ENCODE measurements at regions not wholly inside any gene's neighbourhood (a gene's known extent, or its start where the extent isn't known, plus 50 kb on each side); places are given as distances from the start of the nearest gene placed in this dataset.
A peak's percentile ranks its signal among the peaks of the same experiment; 100 is the strongest.
"Not testable (repeated sequence)": the region's sequence is repeated elsewhere in the genome, so short reads cannot be mapped to it uniquely, and the experiment has no call there.

GRCh38 chrX:39245024-39245423, 443.8 kb downstream of the MID1IP1 start:
- no peaks in the 10 kb centered on the region for H3K9me3 Mint-ChIP-seq
- H3K4me1 Mint-ChIP-seq, result no peaks in the 10 kb centered on the region
- H3K36me3 Mint-ChIP-seq (ENCODE audit: low read depth), result no peaks in the 10 kb centered on the region
- H3K27me3 Mint-ChIP-seq, result no peaks in the 10 kb centered on the region
- H3K27ac Mint-ChIP-seq, result no peak overlapping the region
- ATAC-seq (replicated peaks), result no peak
- no peak overlapping the region for H3K4me3 Mint-ChIP-seq

DNA sequence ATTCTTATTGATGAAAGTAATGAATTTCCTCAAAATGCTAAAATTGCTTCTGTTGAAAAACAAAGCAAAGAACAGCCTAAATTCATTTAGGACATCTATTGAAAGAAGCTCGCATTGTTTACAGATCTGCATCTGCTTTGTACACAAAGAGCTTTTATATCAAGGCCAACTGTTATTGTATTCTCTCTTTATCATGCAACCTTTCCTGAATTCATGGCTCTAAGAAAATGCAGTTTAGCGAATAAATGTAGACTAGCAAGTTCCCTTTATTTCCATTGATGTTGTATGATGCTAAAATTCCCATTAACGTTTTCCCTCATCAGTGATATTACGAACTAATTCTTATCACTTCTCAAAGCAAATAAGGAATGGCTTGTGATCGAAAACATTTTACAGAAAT, 446.3 kb downstream of the MID1IP1 start:
- Mint-ChIP-seq H3K4me3 (no peak overlapping the region), H3K27me3 (no peaks in the 10 kb centered on the region), H3K9me3 (no peaks in the 10 kb centered on the region), H3K4me1 (peaks cover 4% of the 10 kb centered on the region), H3K27ac (no peak overlapping the region), H3K36me3 (ENCODE audit: low read depth) (no peaks in the 10 kb centered on the region)
- ATAC-seq (replicated peaks), result no peak

DNA sequence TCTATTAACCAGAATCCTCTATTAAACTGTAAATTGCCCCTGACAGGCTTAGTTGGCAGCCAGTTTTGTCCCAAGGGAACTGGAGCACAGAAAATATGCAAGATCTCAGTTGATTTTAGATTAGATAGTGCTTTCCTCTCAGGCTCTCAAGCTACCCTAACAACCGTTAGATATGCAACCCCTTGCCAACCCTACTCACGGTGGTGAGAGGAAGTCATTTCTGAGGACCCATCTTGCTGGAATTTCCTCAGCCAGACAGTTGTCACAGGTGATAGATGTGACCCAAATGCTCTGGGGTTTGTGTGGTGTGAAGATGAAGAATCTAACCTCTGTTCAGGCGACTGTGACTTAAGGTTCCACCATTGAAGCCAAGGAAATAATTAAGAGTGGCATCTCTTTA, 447.1 kb downstream of the MID1IP1 start:
- Mint-ChIP-seq H3K27ac (no peak overlapping the region), H3K9me3 (peaks cover 2% of the 10 kb centered on the region), H3K27me3 (no peaks in the 10 kb centered on the region), H3K4me1 (peaks cover 8% of the 10 kb centered on the region), H3K36me3 (ENCODE audit: low read depth) (no peaks in the 10 kb centered on the region), H3K4me3 (no peak overlapping the region)
- no peak for ATAC-seq (replicated peaks)

- H3K4me1 Mint-ChIP-seq, result peaks cover 14% of the 10 kb centered on the region
- H3K4me3 Mint-ChIP-seq, result no peak overlapping the region
- no peaks in the 10 kb centered on the region for H3K27me3 Mint-ChIP-seq
- peak; percentile 45 for ATAC-seq (replicated peaks)
- no peak overlapping the region for H3K27ac Mint-ChIP-seq
- H3K36me3 Mint-ChIP-seq (ENCODE audit: low read depth), result no peaks in the 10 kb centered on the region
- H3K9me3 Mint-ChIP-seq, result peaks cover 4% of the 10 kb centered on the region
Measured at GRCh38 chrX:39249999-39250398, 448.7 kb downstream of the MID1IP1 start.

GRCh38 chrX:39251995-39252394, 450.7 kb downstream of the MID1IP1 start:
- Mint-ChIP-seq H3K4me3 (no peak overlapping the region), H3K27ac (peak overlapping the region; percentile 58), H3K4me1 (peaks cover 14% of the 10 kb centered on the region), H3K27me3 (no peaks in the 10 kb centered on the region), H3K36me3 (ENCODE audit: low read depth) (no peaks in the 10 kb centered on the region), H3K9me3 (peaks cover 4% of the 10 kb centered on the region)
- ATAC-seq (replicated peaks), result no peak

DNA sequence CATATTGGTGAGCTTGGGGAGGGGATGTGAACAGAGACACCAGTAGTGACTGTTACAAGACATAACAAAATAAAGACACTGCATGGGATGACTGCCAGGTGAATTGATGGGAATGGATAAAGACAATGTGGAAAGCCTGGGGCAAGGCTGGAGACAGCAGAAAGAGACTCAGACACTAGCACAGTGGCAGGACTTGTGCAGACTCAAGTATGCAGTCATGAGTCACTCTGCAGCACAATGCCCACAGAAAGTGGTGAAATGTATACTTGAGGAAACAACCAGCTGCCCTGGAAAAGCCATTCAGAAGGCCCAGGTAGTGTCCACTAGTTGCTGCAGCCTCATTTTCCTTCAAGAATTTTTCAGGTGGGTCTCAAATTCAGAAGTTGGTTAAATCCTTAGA, 452.3 kb downstream of the MID1IP1 start:
- Mint-ChIP-seq H3K4me3 (no peak overlapping the region), H3K27ac (peak overlapping the region; percentile 17), H3K36me3 (ENCODE audit: low read depth) (no peaks in the 10 kb centered on the region), H3K4me1 (peaks cover 14% of the 10 kb centered on the region), H3K9me3 (peaks cover 4% of the 10 kb centered on the region), H3K27me3 (no peaks in the 10 kb centered on the region)
- peak; percentile 71 for ATAC-seq (replicated peaks)

GRCh38 chrX:39258331-39258730, 457.1 kb downstream of the MID1IP1 start:
- Mint-ChIP-seq H3K4me3 (no peak overlapping the region), H3K27me3 (no peaks in the 10 kb centered on the region), H3K27ac (no peak overlapping the region), H3K9me3 (peaks cover 1% of the 10 kb centered on the region), H3K4me1 (peaks cover 16% of the 10 kb centered on the region), H3K36me3 (ENCODE audit: low read depth) (no peaks in the 10 kb centered on the region)
- no peak for ATAC-seq (replicated peaks)

GRCh38 chrX:39260965-39261364, 459.7 kb downstream of the MID1IP1 start:
- H3K27ac Mint-ChIP-seq, result peak overlapping the region; percentile 73
- peaks cover 19% of the 10 kb centered on the region for H3K4me1 Mint-ChIP-seq
- H3K9me3 Mint-ChIP-seq, result no peaks in the 10 kb centered on the region
- ATAC-seq (replicated peaks), result peak; percentile 61
- H3K27me3 Mint-ChIP-seq, result no peaks in the 10 kb centered on the region
- no peak overlapping the region for H3K4me3 Mint-ChIP-seq
- no peaks in the 10 kb centered on the region for H3K36me3 Mint-ChIP-seq (ENCODE audit: low read depth)

DNA sequence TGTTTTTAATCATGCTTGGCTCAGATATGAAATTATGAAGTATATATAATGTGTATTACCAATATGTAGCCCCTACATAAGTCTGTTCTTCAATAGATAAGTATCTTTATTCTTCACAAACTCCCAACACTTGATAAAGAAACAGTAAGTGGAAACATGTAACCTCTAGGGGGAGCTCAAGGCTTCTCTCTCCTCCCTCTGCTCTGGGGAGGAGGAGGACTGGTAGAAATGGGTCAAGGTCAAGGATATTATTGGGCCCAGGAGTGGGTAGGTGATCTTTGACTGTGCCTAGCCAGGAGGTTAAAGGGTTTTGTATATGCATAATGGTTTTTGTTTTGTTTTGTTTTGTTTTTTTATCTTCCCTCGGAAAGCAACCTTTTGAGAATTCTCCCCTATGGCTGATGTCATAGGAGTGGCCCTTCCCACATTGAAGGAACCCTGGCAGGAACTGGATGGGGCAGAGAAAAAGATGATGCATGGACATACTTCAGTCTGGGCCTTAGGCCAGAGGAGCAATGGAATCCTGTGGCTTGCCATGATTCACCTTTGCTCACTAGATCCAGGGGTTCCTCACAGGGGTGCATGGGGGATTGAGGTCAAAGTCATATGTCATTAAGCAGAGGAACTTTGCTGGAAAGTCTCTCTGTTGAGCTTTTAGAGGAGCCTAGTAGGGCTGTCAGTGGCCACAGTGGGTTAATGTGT, 460.3 kb downstream of the MID1IP1 start:
- H3K4me3 Mint-ChIP-seq, result peak overlapping the region; percentile 41
- H3K4me1 Mint-ChIP-seq, result peaks cover 22% of the 10 kb centered on the region
- H3K27me3 Mint-ChIP-seq, result no peaks in the 10 kb centered on the region
- peak; percentile 63 for ATAC-seq (replicated peaks)
- H3K36me3 Mint-ChIP-seq (ENCODE audit: low read depth), result no peaks in the 10 kb centered on the region
- peak overlapping the region; percentile 73 for H3K27ac Mint-ChIP-seq
- no peaks in the 10 kb centered on the region for H3K9me3 Mint-ChIP-seq

DNA sequence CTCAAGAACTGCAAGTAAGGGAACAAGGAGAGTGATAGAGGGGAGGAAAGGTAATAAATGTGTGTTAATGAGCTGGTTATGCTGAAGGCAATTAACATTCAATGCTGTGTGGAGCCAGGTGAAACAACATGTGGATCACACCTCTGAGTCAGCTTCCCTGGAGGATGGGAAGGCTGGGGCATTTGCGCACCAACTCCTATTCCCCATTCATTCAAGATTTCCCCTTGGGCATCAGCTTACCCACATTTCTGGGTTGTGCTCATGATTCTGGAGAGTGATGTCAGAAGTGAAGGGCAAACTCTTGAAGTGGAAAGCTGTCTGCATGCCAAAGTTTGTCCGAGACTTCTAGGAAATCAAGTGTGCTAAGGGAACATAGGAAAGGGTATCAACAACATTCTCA, 461.4 kb downstream of the MID1IP1 start:
- peaks cover 24% of the 10 kb centered on the region for H3K4me1 Mint-ChIP-seq
- H3K9me3 Mint-ChIP-seq, result no peaks in the 10 kb centered on the region
- peak overlapping the region; percentile 48 for H3K4me3 Mint-ChIP-seq
- no peaks in the 10 kb centered on the region for H3K36me3 Mint-ChIP-seq (ENCODE audit: low read depth)
- no peaks in the 10 kb centered on the region for H3K27me3 Mint-ChIP-seq
- peak; percentile 54 for ATAC-seq (replicated peaks)
- H3K27ac Mint-ChIP-seq, result peak overlapping the region; percentile 69

- peak overlapping the region; percentile 82 for H3K27ac Mint-ChIP-seq
- no peaks in the 10 kb centered on the region for H3K27me3 Mint-ChIP-seq
- H3K36me3 Mint-ChIP-seq (ENCODE audit: low read depth), result no peaks in the 10 kb centered on the region
Measured at GRCh38 chrX:39264023-39264422, 462.8 kb downstream of the MID1IP1 start.

DNA sequence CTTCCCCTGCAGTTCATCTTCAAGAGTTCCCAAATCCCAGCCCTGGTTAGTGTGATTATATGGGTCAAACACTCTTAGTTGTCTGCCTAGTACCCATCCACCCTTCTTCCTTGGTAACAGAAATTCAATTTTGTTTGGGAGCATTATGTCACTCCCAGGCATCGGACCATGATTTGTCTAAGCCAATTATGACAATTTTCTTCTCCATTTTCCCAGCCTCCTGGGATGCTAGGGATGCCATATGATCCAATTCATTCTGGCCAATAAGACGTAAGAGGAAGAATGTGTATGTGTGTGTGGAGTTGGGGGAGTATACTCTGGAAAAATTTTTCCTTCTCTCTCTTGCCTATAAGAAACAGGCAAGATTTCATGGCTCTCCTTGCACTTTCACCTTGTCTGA, 465.9 kb downstream of the MID1IP1 start:
- peak overlapping the region; percentile 93 for H3K27ac Mint-ChIP-seq
- no peaks in the 10 kb centered on the region for H3K36me3 Mint-ChIP-seq (ENCODE audit: low read depth)
- H3K9me3 Mint-ChIP-seq, result peaks cover 5% of the 10 kb centered on the region
- ATAC-seq (replicated peaks), result no peak
- H3K4me3 Mint-ChIP-seq, result no peak overlapping the region
- no peaks in the 10 kb centered on the region for H3K27me3 Mint-ChIP-seq
- H3K4me1 Mint-ChIP-seq, result peaks cover 28% of the 10 kb centered on the region

More at GRCh38 chrX:39264023-39264422, 462.8 kb downstream of the MID1IP1 start:
- Mint-ChIP-seq H3K9me3 (peaks cover 5% of the 10 kb centered on the region), H3K4me1 (peaks cover 33% of the 10 kb centered on the region), H3K4me3 (peak overlapping the region; percentile 48)
- peak; percentile 55 for ATAC-seq (replicated peaks)

- ATAC-seq (replicated peaks), result peak; percentile 75
- Mint-ChIP-seq H3K27me3 (no peaks in the 10 kb centered on the region), H3K4me3 (peak overlapping the region; percentile 74), H3K27ac (peak overlapping the region; percentile 93), H3K36me3 (ENCODE audit: low read depth) (no peaks in the 10 kb centered on the region), H3K9me3 (peaks cover 5% of the 10 kb centered on the region), H3K4me1 (peaks cover 24% of the 10 kb centered on the region)
Measured at GRCh38 chrX:39268207-39268606, 466.9 kb downstream of the MID1IP1 start.

DNA sequence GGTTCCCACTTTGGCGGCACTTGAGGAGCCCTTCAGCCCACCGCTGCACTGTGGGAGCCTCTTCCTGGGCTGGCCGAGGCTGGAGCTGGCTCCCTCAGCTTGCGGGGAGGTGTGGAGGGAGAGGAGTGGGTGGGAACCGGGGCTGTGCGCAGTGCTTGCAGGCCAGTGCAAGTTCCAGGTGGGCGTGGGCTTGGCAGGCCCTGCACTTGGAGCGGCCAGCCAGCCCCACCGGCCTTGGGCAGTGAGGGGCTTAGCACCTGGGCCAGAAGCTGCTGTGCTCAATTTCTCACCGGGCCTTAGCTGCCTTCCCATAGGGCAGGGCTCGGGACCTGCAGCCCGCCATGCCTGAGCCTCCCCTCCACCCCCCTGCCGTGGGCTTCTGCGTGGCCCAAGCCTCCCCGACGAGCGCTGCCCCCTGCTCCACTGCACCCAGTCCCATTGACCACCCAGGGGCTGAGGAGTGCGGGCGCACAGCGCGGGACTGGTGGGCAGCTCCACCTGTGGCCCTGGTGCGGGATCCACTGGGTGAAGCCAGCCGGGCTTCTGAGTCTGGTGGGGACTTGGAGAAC, 474.3 kb downstream of the MID1IP1 start:
- Mint-ChIP-seq H3K27me3 (no peaks in the 10 kb centered on the region), H3K27ac (no peak overlapping the region), H3K4me3 (no peak overlapping the region), H3K9me3 (no peaks in the 10 kb centered on the region), H3K36me3 (ENCODE audit: low read depth) (no peaks in the 10 kb centered on the region), H3K4me1 (no peaks in the 10 kb centered on the region)
- ATAC-seq (replicated peaks), result no peak

DNA sequence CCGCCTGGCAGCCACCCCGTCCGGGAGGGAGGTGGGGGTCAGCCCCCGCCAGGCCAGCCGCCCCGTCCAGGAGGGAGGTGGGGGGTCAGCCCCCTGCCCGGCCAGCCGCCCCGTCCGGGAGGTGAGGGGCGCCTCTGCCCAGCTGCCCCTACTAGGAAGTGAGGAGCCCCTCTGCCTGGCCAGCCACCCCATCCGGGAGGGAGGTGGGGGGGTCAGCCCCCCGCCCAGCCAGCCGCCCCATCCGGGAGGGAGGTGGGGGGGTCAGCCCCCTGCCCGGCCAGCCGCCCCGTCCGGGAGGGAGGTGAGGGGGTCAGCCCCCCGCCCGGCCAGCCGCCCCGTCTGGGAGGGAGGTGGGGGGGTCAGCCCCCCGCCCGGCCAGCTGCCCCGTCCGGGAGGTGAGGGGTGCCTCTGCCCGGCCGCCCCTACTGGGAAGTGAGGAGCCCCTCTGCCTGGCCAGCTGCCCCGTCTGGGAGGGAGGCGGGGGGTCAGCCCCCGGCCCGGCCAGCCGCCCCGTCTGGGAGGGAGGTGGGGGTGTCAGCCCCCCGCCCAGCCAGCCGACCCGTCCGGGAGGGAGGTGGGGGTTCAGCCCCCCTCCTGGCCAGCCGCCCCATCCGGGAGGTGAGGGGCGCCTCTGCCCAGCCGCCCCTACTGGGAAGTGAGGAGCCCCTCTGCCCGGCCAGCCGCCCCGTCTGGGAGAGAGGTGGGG, 476.6 kb downstream of the MID1IP1 start:
- not testable (repeated sequence) for H3K27ac Mint-ChIP-seq; ATAC-seq (replicated peaks); H3K27me3 Mint-ChIP-seq; H3K9me3 Mint-ChIP-seq; H3K36me3 Mint-ChIP-seq (ENCODE audit: low read depth); H3K4me1 Mint-ChIP-seq; H3K4me3 Mint-ChIP-seq
